Activated naive CD8-positive, alpha-beta T cell treated with anti-CD3 and anti-CD28 coated beads, Interleukin-2, amount 50 U/mL, for 16 hours (primary cell): ENCODE measurements at regions not wholly inside any gene's neighbourhood (a gene's known extent, or its start where the extent isn't known, plus 50 kb on each side); places are given as distances from the start of the nearest gene placed in this dataset.
"Not testable (repeated sequence)": the region's sequence is repeated elsewhere in the genome, so short reads cannot be mapped to it uniquely, and the experiment has no call there.

Experiments used
- DNase-seq: peaks from one replicate; pipeline ENCODE4 v3.0.0-alpha.2; 2020; ENCODE audit warnings: low read depth, low spot score

GRCh38 chr10:131041441-131041840 is 270.1 kb downstream of the TCERG1L start:
- DNase-seq = no peak

GRCh38 chr10:131042015-131042414 is 269.5 kb downstream of the TCERG1L start:
- DNase-seq = not testable (repeated sequence)
